ENCODE measurements at regions not wholly inside any gene's neighbourhood (a gene's known extent, or its start where the extent isn't known, plus 50 kb on each side); places are given as distances from the start of the nearest gene placed in this dataset.

DNA sequence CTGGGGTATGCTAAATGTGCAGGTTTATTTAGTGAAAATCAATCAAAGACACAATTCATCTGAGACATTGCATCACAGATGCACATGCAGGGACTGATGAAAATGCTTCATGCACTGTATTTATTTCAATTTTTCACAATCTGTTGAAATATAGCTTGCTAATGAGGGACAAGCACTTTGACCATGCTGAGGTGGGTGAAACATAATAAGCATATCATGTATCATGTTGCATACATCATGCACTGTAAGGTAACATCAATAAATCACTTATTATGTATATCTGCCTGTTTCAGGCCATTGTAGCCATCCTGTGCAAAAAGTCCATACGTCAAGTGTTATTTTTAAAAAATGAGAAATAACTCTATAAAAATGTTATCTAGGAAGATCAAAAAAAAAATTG is 426.9 kb upstream of the PCDH15 start:
- TF ChIP-seq POLR2A (IDR thresholded peaks at IDR 0.05) = no peak
- no peak for TF ChIP-seq POLR2AphosphoS5 (IDR thresholded peaks at IDR 0.05)
- TF ChIP-seq, protein P1, sequence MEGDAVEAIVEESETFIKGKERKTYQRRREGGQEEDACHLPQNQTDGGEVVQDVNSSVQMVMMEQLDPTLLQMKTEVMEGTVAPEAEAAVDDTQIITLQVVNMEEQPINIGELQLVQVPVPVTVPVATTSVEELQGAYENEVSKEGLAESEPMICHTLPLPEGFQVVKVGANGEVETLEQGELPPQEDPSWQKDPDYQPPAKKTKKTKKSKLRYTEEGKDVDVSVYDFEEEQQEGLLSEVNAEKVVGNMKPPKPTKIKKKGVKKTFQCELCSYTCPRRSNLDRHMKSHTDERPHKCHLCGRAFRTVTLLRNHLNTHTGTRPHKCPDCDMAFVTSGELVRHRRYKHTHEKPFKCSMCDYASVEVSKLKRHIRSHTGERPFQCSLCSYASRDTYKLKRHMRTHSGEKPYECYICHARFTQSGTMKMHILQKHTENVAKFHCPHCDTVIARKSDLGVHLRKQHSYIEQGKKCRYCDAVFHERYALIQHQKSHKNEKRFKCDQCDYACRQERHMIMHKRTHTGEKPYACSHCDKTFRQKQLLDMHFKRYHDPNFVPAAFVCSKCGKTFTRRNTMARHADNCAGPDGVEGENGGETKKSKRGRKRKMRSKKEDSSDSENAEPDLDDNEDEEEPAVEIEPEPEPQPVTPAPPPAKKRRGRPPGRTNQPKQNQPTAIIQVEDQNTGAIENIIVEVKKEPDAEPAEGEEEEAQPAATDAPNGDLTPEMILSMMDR (IDR thresholded peaks at IDR 0.05) = no peak
- TF ChIP-seq EP300 (IDR thresholded peaks at IDR 0.05; ENCODE audit: low read depth) = no peak
- no peak overlapping the region for H3K4me3 ChIP-seq
- WGBS, 2 donors (ENCODE audit: low coverage in 1 of 2) = 0 to 43% methylated on average over 1 of the region's 1 CpG
- in situ Hi-C loops (cut with MboI; ENCODE audit: low pct_ligation_motif_present in 1 of 4, low pct_unique_long_range_greater_than_20kb in 1 of 4, low sequenced_read_pairs in 3 of 4) (no loop called here), intact Hi-C loops (cut with DNase I; ENCODE audit: low total_unique reads) (no loop called here)
- H3K36me3 ChIP-seq = no peaks in the 10 kb centered on the region
- H3K27ac ChIP-seq = no peak overlapping the region
- no peaks in the 10 kb centered on the region for H3K4me1 ChIP-seq
- H3K27me3 ChIP-seq = no peaks in the 10 kb centered on the region
- no peak for DNase-seq
- no peaks in the 10 kb centered on the region for H3K9me3 ChIP-seq

DNA sequence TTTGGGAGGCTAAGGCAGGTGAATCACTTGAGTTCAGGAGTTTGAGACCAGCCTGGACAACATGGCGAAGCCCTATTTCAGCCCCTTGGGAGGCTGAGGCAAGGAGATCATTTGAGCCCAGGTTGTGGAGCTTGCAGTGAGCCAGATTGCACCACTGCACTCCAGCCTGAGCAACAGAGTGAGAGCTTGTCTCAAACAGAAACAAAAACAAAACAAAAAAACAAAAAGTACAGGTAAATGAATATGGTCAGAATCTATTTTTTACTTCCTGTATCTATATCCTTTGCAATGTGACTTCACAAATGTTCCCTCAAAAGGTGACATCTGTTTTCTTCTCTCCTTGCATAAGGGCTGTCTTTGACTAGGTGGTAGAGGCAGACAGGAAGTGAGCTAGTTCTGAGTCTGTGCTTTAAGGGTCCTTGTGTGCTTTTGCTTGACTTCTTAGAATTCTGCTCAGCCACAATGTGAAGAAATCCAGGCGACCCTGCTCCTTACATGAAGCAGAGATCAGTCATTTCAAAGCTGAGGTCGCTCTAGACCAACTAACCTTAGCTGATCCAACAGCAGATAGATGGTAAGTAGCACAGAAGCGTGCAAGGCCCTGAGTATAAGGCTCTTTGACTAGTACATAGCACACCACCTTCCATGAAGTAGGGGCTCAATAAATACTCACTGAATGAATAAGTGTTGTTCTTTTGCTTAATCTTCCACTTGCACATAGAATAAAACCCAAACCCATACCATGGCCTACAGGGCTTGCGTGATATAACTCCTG is 423.2 kb upstream of the PCDH15 start:
- Histone ChIP-seq H3K4me1 (no peaks in the 10 kb centered on the region), H3K27ac (no peak overlapping the region), H3K4me3 (no peak overlapping the region), H3K27me3 (no peaks in the 10 kb centered on the region), H3K9me3 (no peaks in the 10 kb centered on the region), H3K36me3 (no peaks in the 10 kb centered on the region)
- in situ Hi-C loops (cut with MboI; ENCODE audit: low pct_ligation_motif_present in 1 of 4, low pct_unique_long_range_greater_than_20kb in 1 of 4, low sequenced_read_pairs in 3 of 4) = no loop called here
- WGBS, 2 donors (ENCODE audit: low coverage in 1 of 2) = 73 to 100% methylated on average over 1 to 5 of the region's 5 CpGs
- intact Hi-C loops (cut with DNase I; ENCODE audit: low total_unique reads) = no loop called here
- no peak for DNase-seq
- TF ChIP-seq POLR2AphosphoS5 (IDR thresholded peaks at IDR 0.05) (no peak), POLR2A (IDR thresholded peaks at IDR 0.05) (no peak), EP300 (IDR thresholded peaks at IDR 0.05; ENCODE audit: low read depth) (no peak)
- TF ChIP-seq, protein P1 (IDR thresholded peaks at IDR 0.05) = no peak

DNA sequence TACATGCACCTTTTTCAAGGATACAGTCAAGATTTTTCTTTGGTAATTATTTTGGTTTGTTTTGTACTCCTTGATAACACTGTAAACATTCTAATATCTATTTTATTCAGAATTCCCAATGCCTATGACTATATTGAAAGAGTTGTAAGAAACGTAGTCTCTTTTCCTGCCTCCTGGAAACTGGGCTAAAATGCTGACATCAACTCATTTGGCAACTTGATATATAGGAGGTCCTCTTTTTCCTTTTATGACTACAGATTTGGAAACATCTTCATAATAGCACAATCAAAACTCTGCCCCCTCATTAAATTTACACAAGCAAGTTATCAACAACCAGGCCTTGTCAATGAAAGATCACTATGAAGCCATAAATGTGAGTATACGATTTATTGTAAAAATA is 422.3 kb upstream of the PCDH15 start:
- H3K36me3 ChIP-seq = no peaks in the 10 kb centered on the region
- no peak overlapping the region for H3K27ac ChIP-seq
- intact Hi-C loops (cut with DNase I; ENCODE audit: low total_unique reads) (no loop called here), in situ Hi-C loops (cut with MboI; ENCODE audit: low pct_ligation_motif_present in 1 of 4, low pct_unique_long_range_greater_than_20kb in 1 of 4, low sequenced_read_pairs in 3 of 4) (no loop called here)
- H3K9me3 ChIP-seq = no peaks in the 10 kb centered on the region
- TF ChIP-seq POLR2A (IDR thresholded peaks at IDR 0.05) (no peak), POLR2AphosphoS5 (IDR thresholded peaks at IDR 0.05) (no peak), EP300 (IDR thresholded peaks at IDR 0.05; ENCODE audit: low read depth) (no peak)
- TF ChIP-seq, protein P1 (IDR thresholded peaks at IDR 0.05) = no peak
- H3K4me1 ChIP-seq = no peaks in the 10 kb centered on the region
- no peaks in the 10 kb centered on the region for H3K27me3 ChIP-seq
- 67 to 75% methylated on average over 2 of the region's 2 CpGs for WGBS, 2 donors (ENCODE audit: low coverage in 1 of 2)
- H3K4me3 ChIP-seq = no peak overlapping the region
- DNase-seq = no peak

DNA sequence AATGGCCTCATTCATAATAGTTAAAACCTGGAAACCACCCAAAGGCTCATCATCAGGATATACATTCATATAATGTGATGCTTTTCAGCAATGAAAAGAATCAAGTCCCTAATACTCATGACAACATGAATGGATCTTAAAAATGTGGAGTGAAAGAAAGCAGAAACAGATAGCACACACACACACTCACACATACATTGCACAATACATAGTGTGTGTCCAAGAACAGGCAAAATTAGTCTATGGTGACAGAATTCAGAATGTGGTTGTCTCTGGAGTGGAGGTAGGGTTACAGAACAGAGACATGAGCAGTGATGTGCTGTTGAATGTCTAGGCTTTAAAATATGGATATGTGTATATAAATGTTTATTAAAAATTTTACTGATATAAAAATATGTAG is 419.9 kb upstream of the PCDH15 start:
- no peak for TF ChIP-seq EP300 (IDR thresholded peaks at IDR 0.05; ENCODE audit: low read depth)
- TF ChIP-seq, protein P1 (IDR thresholded peaks at IDR 0.05) = no peak
- no peak for TF ChIP-seq POLR2AphosphoS5 (IDR thresholded peaks at IDR 0.05)
- no peak for TF ChIP-seq POLR2A (IDR thresholded peaks at IDR 0.05)
- intact Hi-C loops (cut with DNase I; ENCODE audit: low total_unique reads) = no loop called here
- H3K27ac ChIP-seq = no peak overlapping the region
- H3K4me1 ChIP-seq = no peaks in the 10 kb centered on the region
- H3K9me3 ChIP-seq = no peaks in the 10 kb centered on the region
- in situ Hi-C loops (cut with MboI; ENCODE audit: low pct_ligation_motif_present in 1 of 4, low pct_unique_long_range_greater_than_20kb in 1 of 4, low sequenced_read_pairs in 3 of 4) = no loop called here
- H3K27me3 ChIP-seq = no peaks in the 10 kb centered on the region
- H3K4me3 ChIP-seq = no peak overlapping the region
- DNase-seq = no peak
- H3K36me3 ChIP-seq = no peaks in the 10 kb centered on the region
